ENCODE measurements at regions not wholly inside any gene's neighbourhood (a gene's known extent, or its start where the extent isn't known, plus 50 kb on each side); places are given as distances from the start of the nearest gene placed in this dataset.

- H3K27me3 ChIP-seq: no peaks in the 10 kb centered on the region
- H3K4me3 ChIP-seq: no peak overlapping the region
- H3K36me3 ChIP-seq: no peaks in the 10 kb centered on the region
- WGBS, 2 donors: 90 to 95% methylated on average over 3 of the region's 3 CpGs
- H3K9me3 ChIP-seq: no peaks in the 10 kb centered on the region
- H3K4me1 ChIP-seq: no peaks in the 10 kb centered on the region
- intact Hi-C loops (cut with DNase I): no loop called here
- no peak overlapping the region for H3K27ac ChIP-seq
- no peak for TF ChIP-seq CTCF (IDR thresholded peaks at IDR 0.05)
- no peak for DNase-seq
- ATAC-seq: no peak
Measured at GRCh38 chr2:113838744-113839444, 51.0 kb upstream of the ACTR3 start.

- Histone ChIP-seq H3K36me3 (no peaks in the 10 kb centered on the region), H3K9me3 (no peaks in the 10 kb centered on the region), H3K4me3 (no peak overlapping the region), H3K4me1 (no peaks in the 10 kb centered on the region), H3K27me3 (no peaks in the 10 kb centered on the region), H3K27ac (no peak overlapping the region)
- 95 to 97% methylated on average over 2 of the region's 2 CpGs for WGBS, 2 donors
- no peak for TF ChIP-seq CTCF (IDR thresholded peaks at IDR 0.05)
- intact Hi-C loops (cut with DNase I): no loop called here
- DNase-seq: no peak
- ATAC-seq: no peak
Measured at GRCh38 chr2:113838277-113838676, 51.6 kb upstream of the ACTR3 start.

GRCh38 chr2:113834051-113834730 lies 55.7 kb upstream of the ACTR3 start:
- DNase-seq (no peak), ATAC-seq (no peak)
- Histone ChIP-seq H3K27me3 (no peaks in the 10 kb centered on the region), H3K27ac (no peak overlapping the region), H3K36me3 (no peaks in the 10 kb centered on the region), H3K4me3 (no peak overlapping the region), H3K9me3 (no peaks in the 10 kb centered on the region), H3K4me1 (peaks cover 0 to 5% (median 0%) of the 10 kb centered on the region in 9 donors)
- intact Hi-C loops (cut with DNase I): no loop called here
- WGBS, 2 donors: 88 to 91% methylated on average over 11 of the region's 11 CpGs
- TF ChIP-seq CTCF (IDR thresholded peaks at IDR 0.05): no peak

GRCh38 chr2:113832795-113833290 lies 57.0 kb upstream of the ACTR3 start:
- intact Hi-C loops (cut with DNase I): no loop called here
- Histone ChIP-seq H3K27ac (no peak overlapping the region), H3K4me3 (no peak overlapping the region), H3K36me3 (no peaks in the 10 kb centered on the region), H3K27me3 (no peaks in the 10 kb centered on the region), H3K9me3 (no peaks in the 10 kb centered on the region), H3K4me1 (peaks cover 0 to 5% (median 0%) of the 10 kb centered on the region in 9 donors)
- no peak for TF ChIP-seq CTCF (IDR thresholded peaks at IDR 0.05)
- DNase-seq (no peak), ATAC-seq (no peak)
- 86 to 87% methylated on average over 4 of the region's 4 CpGs for WGBS, 2 donors

All from heart right ventricle (tissue), 16 donors.